Esophagus mucosa (tissue), 1 donor: ENCODE measurements at regions not wholly inside any gene's neighbourhood (a gene's known extent, or its start where the extent isn't known, plus 50 kb on each side); places are given as distances from the start of the nearest gene placed in this dataset.

Experiments used
- ATAC-seq: fragments of 200-7000 bp; cut with Tn5 transposase; one replicate; pipeline ENCODE4 v1.9.1; 2020
- donor health status: DM: yes; HTN: yes; CAD: no.

DNA sequence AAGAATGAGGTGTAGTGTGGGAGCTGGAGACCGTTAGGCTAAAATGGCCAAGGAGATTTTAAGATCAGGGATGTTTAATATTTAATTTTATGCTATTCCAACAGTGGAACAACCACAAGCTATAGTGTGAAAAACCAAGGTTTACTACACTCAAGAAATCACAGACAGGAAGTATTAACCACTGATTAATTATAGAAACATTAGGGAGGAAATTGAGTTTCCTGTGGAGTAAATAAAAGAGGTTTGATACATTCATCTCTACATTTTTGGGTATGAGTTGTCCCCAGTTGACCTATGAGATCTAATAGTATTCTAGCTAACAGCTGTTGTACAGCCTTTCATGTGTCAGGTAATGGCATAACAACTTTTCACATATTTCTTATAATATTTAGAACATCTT lies 103.7 kb upstream of the MPDZ start:
- no peak for ATAC-seq

- ATAC-seq: no peak
Measured at GRCh38 chr9:13382595-13382994, 103.1 kb upstream of the MPDZ start.

DNA sequence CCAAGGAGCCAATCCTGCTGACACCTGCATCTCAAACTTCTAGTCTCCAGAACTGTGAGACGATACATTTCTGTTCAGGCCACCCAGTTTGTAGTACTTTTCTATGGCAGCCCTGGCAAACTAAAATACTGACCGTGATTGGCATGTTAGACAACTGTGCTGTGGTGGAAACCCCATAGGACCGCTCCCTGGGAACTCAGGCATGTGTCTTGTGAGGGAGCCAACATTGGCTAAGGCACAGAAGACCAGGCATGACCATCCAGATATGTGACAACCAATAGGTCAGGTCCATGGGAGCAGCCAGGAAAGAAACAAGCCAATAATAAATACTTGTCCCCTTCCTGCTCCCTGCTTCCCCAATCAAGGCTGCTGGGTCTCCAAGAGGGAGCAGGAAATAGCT lies 101.4 kb upstream of the MPDZ start:
- ATAC-seq: no peak

GRCh38 chr9:13378154-13378553 lies 98.7 kb upstream of the MPDZ start:
- no peak for ATAC-seq

DNA sequence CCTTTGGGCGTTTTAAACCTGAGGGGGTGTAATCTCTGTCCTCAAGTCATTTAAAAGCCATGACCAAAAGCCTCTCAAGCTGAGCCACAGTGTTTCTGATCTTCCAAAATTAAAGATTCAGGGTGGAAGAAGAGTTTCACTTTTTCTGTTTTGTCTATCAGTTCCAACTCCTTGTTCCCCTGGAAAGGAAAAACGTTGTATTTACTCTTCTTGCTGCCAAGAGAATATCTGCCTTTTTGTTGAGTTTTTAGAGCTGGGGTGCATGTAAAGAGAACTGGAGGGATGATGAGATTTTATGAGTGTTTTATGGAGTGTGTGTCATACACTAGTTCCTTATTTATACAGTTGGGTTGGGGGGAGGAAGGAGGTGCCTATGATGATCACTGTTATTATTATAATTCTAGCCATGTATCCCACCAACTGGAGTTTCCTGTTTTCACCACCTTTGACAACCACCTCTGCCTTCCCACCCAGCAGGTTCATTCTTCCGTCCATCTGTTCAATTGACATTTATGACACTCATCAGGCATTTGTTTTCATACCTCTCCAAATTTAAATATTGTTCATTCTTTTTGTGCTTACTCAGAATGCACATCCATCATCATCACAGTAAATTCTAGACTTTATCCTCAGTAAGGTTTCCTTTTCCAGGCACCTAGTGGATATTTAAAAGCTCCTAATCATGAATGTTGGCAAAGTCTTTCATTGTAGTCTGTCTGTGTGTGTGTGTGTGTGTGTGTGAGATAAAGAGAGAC lies 97.9 kb upstream of the MPDZ start:
- ATAC-seq: no peak

GRCh38 chr9:13372510-13372909 lies 93.0 kb upstream of the MPDZ start:
- ATAC-seq: no peak

GRCh38 chr9:13369431-13369830 lies 89.9 kb upstream of the MPDZ start:
- no peak for ATAC-seq

GRCh38 chr9:13367784-13368183 lies 88.3 kb upstream of the MPDZ start:
- no peak for ATAC-seq

DNA sequence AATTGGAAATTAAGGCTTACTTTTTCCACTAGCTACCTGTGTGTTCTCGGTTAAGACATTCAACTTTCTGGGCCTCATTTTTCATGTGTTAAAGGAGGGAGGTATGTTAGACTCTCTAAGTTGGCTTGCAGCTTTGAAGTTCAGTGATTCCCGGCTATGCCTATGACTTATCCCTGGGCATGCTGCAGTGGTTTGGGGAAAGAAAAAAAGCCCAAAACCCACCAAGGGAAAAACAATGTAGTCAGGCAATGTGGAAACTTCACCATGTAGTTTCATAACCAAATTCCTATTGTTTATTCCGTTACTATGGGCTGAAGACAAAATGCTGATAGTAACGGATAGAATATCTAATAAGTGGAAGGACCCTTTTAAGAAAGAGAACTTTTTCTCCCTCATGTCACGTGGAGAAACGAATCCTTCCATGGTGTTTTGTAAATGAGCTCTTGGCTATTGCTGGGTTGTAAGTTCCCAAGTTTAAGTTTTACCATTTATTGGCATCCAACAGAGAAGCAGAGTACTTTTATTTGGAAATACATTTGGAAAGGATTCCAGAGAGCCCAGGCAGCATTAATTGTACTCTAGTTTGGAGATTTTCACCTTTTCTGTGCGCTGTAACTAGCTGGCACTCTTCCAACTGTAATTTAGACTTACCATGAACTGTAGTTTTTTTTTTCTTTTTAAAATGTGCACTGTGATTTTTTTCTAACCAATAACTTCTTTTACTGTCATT lies 84.9 kb upstream of the MPDZ start:
- no peak for ATAC-seq

GRCh38 chr9:13361076-13361475 lies 81.6 kb upstream of the MPDZ start:
- ATAC-seq: no peak

GRCh38 chr9:13360188-13360587 lies 80.7 kb upstream of the MPDZ start:
- no peak for ATAC-seq

GRCh38 chr9:13358128-13358527 lies 78.6 kb upstream of the MPDZ start:
- ATAC-seq: no peak

- no peak for ATAC-seq
Measured at GRCh38 chr9:13354733-13355132, 75.2 kb upstream of the MPDZ start.

DNA sequence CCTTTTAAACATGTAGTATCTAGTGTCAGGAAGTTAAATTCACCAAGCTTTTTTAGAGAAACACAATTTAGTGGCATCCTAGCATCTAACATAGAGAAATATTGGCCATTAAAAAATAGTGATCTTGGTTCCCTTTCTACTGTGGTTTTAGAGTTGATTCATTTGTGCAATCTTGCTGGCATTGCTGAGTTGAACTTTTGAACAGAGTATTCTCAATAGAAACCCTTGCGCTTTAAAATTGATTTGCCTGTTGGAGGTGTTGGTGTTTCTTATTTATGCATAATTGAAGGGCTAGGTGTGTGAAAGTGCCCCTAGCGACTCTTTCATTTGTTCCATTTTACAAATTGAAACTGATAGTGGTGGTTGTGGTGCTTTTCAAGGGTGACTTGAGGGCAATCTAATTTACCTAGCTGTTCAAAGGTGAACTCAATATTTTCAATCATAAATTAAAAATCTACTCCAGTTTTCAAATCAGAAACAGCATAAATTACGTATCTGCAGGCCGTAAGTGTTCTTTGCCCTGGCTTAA lies 73.0 kb upstream of the MPDZ start:
- no peak for ATAC-seq

DNA sequence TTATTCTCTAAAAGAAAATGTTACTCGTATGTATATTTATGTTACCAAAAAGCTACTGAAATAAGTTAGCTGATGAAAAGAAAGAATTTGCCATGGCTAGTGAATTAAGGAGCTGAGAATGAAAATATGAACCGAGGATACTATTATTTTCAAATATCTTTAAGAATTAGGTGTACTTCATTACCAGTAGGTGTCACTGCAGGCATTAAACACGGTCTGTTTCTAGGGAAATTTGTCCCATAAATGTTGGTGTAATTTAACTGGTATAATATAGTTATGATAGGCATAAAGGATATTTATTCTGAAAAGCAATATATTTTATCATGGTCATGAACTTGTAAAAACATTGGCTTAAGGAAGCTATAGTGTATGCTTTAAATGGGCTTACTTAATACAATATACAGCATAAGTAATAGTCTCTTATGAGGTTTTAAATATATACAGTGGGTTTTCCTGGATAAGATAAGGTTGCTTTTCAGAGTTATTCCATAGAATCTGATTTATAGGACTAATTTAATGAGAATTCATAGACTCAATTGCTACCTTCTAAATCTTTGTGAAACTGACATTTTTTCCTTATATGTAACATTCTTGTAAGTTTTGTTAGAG lies 72.4 kb upstream of the MPDZ start:
- no peak for ATAC-seq

DNA sequence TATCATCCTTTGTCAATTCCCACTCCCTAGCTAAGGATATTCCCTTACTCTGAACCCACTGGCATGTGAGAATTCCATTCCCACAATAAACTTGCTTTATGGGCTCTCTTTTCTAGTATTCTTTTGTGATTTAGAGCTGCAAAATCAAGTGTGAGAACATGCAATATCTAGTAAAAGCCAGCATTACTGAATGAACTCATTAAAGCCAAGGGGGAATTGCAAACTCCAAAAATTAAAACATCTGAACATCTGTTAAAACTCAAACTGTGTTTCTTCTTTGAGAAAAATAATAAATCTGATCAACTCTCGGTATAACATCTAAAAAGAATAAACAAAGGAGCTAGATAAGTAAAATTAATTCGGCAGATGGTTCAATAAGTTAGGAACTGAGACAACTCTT lies 53.1 kb upstream of the MPDZ start:
- ATAC-seq: no peak

- no peak for ATAC-seq
Measured at GRCh38 chr9:13331320-13331719, 51.8 kb upstream of the MPDZ start.

DNA sequence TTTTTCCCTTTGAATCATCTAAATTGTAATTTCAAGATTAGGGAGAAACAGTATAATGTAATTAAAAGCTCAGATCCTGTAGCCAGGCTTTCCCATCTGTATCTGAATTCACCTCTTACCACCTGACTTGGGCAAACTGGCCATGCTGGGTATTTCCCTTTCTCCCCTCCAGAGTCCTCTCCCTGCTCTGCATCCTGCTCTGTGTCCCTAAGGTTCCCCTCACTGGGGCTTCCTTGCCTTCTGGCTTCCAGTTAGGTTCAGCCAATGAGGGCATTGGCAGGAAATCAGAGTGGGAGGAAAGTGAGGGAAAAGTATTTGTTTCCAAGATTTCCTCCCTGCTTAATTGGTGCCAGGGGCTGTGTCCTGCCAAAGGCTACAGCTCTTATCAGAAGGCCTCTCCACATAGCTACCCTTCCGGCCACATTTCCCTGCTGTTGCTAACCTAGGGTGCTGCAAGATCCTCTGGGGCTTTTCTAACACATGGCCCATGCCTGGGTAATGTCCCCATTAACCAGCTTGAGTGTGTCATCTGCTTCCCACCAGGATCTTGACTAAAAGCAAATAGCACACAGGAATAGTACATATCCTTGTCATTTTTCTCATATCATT lies 51.0 kb upstream of the MPDZ start:
- ATAC-seq: no peak
